Activated CD4-positive, alpha-beta T cell treated with anti-CD3 and anti-CD28 coated beads, Interleukin-2, amount 50 U/mL, for 48 hours (primary cell): ENCODE measurements at regions not wholly inside any gene's neighbourhood (a gene's known extent, or its start where the extent isn't known, plus 50 kb on each side); places are given as distances from the start of the nearest gene placed in this dataset.
"Not testable (repeated sequence)": the region's sequence is repeated elsewhere in the genome, so short reads cannot be mapped to it uniquely, and the experiment has no call there.

Source experiments
- DNase-seq, 2 experiments: peaks; one replicate each; pipeline ENCODE4 v3.0.0-alpha.2; 2020

DNA sequence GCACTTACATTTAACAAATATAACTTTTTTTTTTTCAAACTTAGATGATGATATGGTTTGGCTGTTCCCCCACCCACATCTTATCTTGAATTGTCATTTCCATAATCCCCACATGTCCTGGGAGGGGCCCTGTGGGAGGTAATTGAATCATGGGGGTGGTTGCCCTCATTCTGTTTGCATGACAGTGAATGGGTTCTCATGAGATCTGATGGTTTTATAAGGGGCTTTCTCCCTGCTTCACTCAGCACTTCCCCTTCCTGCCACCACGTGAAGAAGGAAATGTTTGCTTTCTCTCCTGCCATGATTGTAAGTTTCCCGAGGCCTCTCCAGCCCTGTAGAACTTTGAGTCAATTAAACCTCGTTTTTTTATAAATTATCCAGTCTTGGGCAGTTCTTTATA lies 432.6 kb downstream of the AMY1C start:
- DNase-seq, result no peak

DNA sequence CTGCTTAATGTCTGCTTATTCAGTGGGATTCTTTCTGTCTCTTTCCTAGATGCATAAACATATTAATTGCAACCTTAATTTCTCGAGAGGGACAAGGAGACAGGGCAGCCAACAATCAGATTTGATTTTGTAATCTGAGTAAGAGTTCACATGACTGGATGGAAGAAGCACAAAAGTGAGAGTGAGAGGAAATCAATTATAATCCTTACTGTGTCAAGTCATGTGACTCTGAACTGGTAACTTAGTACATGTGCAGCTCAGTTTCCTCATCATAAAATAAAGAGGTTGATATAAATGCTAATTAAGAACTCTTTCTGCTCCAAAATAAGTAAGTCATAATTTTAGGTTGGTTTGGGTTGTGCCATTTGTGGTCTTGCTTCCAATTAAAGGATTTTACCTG lies 439.5 kb downstream of the AMY1C start:
- no peak for DNase-seq

- DNase-seq, result no peak
These were observed 441.1 kb downstream of the AMY1C start for GRCh38 chr1:104190821-104191220.

- no peak for DNase-seq
These were observed 445.7 kb downstream of the AMY1C start for GRCh38 chr1:104195395-104195794.

GRCh38 chr1:104196136-104196535 lies 446.4 kb downstream of the AMY1C start:
- DNase-seq, result no peak

GRCh38 chr1:104197516-104197915 lies 447.8 kb downstream of the AMY1C start:
- DNase-seq, result no peak

DNA sequence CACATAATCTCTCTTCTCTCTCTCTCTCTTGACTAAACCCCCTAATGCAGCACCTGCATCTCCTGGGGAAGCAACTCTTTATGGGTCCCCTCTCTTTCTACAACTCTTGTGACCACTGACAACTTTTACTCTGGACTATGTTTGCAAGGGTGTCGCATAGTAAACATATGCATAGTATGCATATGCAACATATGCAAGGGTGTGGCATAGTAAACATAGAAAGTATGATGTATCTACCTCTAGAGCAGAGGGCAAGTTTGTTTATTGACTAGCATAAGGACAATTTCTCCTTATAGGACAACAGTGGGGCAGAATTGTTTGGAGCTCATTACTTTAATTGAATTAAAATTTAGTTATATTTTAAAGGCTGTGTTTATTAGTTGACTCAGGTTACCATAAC lies 462.5 kb downstream of the AMY1C start:
- no peak for DNase-seq

DNA sequence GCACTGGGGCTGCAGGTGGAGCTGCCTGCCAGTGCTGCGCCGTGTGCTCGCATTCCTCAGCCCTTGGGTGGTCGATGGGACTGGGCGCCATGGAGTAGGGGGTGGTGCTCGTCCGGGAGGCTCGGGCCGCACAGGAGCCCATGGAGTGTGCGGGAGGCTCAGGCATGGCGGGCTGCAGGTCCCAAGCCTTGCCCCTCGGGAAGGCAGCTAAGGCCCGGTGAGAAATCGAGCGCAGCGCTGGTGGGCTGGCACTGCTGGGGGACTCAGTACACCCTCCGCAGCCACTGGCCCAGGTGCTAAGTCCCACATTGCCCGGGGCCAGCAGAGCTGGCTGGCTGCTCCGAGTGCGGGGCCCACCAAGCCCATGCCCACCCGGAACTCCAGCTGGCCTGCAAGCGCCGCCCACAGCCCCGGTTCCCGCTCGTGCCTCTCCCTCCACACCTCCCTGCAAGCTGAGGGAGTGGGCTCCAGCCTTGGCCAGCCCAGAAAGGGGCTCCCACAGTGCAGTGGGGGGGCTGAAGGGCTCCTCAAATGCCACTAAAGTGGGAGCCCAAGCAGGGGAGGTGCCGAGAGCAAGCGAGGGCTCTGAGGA lies 467.8 kb downstream of the AMY1C start:
- DNase-seq, result not testable (repeated sequence)

GRCh38 chr1:104229860-104230259 lies 480.2 kb downstream of the AMY1C start:
- no peak for DNase-seq

DNA sequence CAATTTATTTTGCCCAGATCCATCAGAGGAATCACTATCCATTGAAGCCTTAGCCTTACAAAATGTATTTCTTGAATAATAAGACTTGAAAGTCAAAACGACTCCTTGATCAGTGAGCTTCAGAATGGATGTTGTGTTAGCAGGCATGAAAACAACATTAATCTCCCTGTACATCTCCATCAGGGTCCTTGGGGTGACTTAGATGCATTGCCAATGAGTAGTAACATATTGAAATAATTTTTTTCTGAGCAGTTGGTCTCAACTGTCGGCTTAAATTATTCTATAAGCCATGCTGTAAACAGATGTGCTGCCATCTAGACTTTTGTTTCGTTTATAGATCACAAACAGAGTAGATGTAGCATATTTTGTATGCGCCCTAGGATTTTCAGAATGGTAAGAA lies 482.0 kb downstream of the AMY1C start:
- no peak for DNase-seq

GRCh38 chr1:104235141-104235540 lies 485.4 kb downstream of the AMY1C start:
- no peak for DNase-seq

GRCh38 chr1:104238991-104239390 lies 489.3 kb downstream of the AMY1C start:
- DNase-seq, result no peak

- DNase-seq, result no peak
These were observed 498.7 kb downstream of the AMY1C start for GRCh38 chr1:104248385-104248784.

DNA sequence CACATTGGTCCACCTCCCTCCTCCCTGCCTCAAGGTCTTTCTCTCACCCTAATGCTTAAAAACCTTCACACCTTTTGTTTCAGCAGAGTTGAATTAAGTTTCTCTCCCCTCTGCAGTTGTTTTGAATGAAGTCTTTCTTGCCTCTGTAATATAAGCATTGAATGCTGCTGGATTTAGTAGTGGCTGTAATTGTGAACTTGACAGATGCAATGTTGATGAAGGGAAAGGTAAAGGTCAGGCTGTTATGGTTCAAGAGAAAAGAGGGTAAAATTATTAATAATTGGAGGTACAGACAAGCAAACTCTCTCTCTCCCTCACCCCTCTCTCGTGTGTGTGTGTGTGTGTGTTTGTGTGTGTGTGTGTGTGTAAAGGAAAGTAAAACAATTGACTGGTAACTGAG lies 509.8 kb downstream of the AMY1C start:
- no peak for DNase-seq

GRCh38 chr1:104263110-104263509 lies 513.4 kb downstream of the AMY1C start:
- DNase-seq, result not testable (repeated sequence)

DNA sequence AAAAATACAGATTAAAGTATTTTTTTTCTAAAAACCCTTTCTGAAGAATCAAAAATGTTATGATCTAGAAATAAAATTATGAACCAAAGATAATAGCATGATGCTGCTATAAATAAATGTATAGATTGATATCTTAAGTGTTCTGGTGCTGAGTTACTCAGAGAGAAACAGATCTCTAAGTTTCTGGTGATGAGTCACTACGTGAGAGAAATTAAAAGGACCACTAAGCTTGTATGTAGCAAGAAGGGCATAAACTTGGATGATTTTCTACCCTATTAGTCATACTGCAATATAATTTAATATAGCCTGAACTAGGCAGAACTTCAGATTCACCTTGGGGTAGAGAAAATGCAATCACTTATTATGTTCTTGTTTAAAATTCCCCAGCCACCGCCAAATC lies 514.8 kb downstream of the AMY1C start:
- no peak for DNase-seq

GRCh38 chr1:104265163-104265562 lies 515.5 kb downstream of the AMY1C start:
- DNase-seq, result no peak

DNA sequence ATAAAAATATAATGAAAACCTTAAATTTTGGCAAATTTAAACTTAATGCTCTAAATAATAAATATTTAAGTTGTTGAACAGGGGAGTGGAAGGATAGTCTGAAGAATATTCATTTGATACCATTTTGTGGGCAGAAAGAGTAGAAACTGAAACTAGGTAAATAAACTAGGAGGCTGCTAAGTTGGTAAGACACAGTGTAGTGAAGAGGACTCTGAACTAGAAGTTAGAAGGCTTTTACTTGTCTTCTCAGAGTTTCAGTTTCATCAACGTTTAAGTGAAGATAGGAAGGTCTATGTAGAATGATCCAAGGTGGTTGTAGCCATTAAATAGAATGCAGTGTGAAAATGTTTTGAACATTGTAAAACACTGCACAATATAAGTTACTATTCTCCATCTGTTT lies 516.9 kb downstream of the AMY1C start:
- no peak for DNase-seq

DNA sequence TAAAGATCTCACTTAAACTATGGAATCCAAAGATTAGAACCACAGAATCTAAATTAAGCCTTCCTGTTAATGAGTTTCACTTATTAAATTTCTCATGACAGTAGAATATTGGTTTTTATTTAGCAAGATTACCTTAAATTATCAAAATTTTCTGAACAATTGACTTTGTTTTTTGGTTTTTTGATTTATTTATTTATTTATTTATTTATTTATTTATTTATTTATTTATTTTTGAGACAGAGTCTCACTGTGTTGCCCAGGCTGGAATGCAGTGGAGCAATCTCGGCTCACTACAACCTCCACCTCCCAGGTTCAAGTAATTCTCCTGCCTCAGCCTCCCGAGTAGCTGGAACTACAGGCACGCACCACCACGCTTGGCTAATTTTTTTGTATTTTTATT lies 538.6 kb downstream of the AMY1C start:
- DNase-seq, result not testable (repeated sequence)

GRCh38 chr1:104291156-104291555 lies 541.5 kb downstream of the AMY1C start:
- no peak for DNase-seq

- no peak for DNase-seq
These were observed 544.6 kb downstream of the AMY1C start for GRCh38 chr1:104294259-104294658.

DNA sequence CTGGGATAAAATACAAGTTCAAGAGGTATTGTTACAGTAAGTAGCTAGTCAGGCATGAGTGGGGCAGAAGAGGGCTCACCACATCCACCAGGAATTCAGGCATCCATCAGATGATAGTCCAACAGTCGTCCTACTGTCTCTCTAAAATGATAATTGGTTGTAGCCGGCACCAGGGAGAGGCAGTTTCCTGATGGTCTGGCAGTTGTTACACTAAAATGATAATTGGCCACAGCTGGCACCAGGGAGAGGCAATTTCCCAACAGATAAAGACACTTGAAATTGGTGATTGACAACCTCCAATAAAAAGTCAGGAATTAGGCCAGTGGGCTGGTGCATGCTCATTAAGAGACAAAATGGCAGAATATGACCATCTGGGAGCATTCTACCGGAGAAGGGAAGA lies 545.8 kb downstream of the AMY1C start:
- DNase-seq, result no peak

DNA sequence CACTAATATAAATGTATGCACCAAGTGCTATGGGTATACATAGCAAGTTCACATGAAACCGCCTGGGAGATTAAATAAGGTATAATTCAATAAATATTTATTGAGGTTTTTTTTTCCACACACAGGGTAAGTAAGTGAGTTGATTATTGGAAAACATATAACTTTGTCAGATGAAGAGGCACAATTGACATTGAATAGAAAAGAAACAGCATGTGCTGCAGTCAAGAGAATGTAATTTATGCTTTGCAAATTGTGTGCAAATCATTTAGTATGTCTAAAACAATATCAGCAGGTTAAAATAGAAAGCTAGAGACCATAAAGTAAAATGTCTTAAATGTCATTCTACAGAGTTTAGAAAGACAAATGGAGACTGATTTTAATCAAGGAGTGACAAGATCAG lies 560.0 kb downstream of the AMY1C start:
- no peak for DNase-seq

DNA sequence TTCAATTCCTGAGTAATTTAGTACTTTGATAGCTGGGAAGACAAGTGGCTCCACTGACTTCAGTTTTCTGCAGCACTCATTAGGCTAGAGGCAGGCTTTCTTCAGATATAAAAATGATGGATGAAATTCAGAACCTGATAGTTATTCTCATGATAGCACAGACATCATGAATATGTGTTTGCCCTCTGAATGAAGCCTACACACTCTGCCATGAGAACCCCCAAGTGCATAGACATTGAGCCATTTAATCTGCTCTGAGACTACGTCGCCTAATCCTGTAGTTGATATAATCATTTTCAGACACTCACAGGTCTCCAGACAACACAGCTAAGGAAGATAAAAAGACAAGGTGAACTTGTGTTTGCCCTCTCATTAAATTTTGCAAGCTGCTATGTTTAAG lies 566.1 kb downstream of the AMY1C start:
- DNase-seq, result no peak

GRCh38 chr1:104322131-104322530 lies 572.4 kb downstream of the AMY1C start:
- no peak for DNase-seq

- DNase-seq, result no peak
These were observed 579.6 kb downstream of the AMY1C start for GRCh38 chr1:104329278-104329677.
